GM18868 (cell line): ENCODE measurements at regions not wholly inside any gene's neighbourhood (a gene's known extent, or its start where the extent isn't known, plus 50 kb on each side); places are given as distances from the start of the nearest gene placed in this dataset.

ENCODE experiments used
- ATAC-seq: cut with Tn5 transposase; IDR thresholded peaks from one replicate; pipeline ENCODE4 v1.9.1; 2021; ENCODE audit warnings: mild to moderate bottlenecking, moderate library complexity; ENCODE audit not compliant: unreplicated experiment

- no peak for ATAC-seq
These were observed 127.1 kb upstream of the CHST15 start for GRCh38 chr10:124220547-124220946.

GRCh38 chr10:124219655-124220054 is 126.3 kb upstream of the CHST15 start:
- no peak for ATAC-seq

GRCh38 chr10:124219062-124219461 is 125.7 kb upstream of the CHST15 start:
- no peak for ATAC-seq

- no peak for ATAC-seq
These were observed 124.8 kb upstream of the CHST15 start for GRCh38 chr10:124217906-124218804.

GRCh38 chr10:124217031-124217430 is 123.6 kb upstream of the CHST15 start:
- ATAC-seq = no peak

- ATAC-seq = no peak
These were observed 121.4 kb upstream of the CHST15 start for GRCh38 chr10:124214610-124215375.

GRCh38 chr10:124213899-124214510 is 120.6 kb upstream of the CHST15 start:
- ATAC-seq = no peak

GRCh38 chr10:124213471-124213870 is 120.1 kb upstream of the CHST15 start:
- no peak for ATAC-seq

GRCh38 chr10:124212702-124213101 is 119.3 kb upstream of the CHST15 start:
- no peak for ATAC-seq

GRCh38 chr10:124211921-124212320 is 118.5 kb upstream of the CHST15 start:
- no peak for ATAC-seq

GRCh38 chr10:124210263-124210662 is 116.9 kb upstream of the CHST15 start:
- ATAC-seq = no peak

GRCh38 chr10:124207391-124207790 is 114.0 kb upstream of the CHST15 start:
- no peak for ATAC-seq

GRCh38 chr10:124206616-124207015 is 113.2 kb upstream of the CHST15 start:
- ATAC-seq = no peak

GRCh38 chr10:124205432-124205831 is 112.0 kb upstream of the CHST15 start:
- no peak for ATAC-seq

- ATAC-seq = no peak
These were observed 111.3 kb upstream of the CHST15 start for GRCh38 chr10:124204726-124205125.

GRCh38 chr10:124200011-124200410 is 106.6 kb upstream of the CHST15 start:
- ATAC-seq = no peak

- no peak for ATAC-seq
These were observed 105.5 kb upstream of the CHST15 start for GRCh38 chr10:124198871-124199270.

GRCh38 chr10:124198125-124198501 is 104.7 kb upstream of the CHST15 start:
- ATAC-seq = no peak

GRCh38 chr10:124197371-124198124 is 104.2 kb upstream of the CHST15 start:
- ATAC-seq = no peak

- ATAC-seq = no peak
These were observed 103.3 kb upstream of the CHST15 start for GRCh38 chr10:124196659-124197058.
